Stomach (tissue), 4 donors: ENCODE measurements at regions not wholly inside any gene's neighbourhood (a gene's known extent, or its start where the extent isn't known, plus 50 kb on each side); places are given as distances from the start of the nearest gene placed in this dataset.

Experiments
- EP300 ChIP-seq: sonication (generic); formaldehyde crosslinking; IDR thresholded peaks from one replicate; pipeline ENCODE4 v1.6.1; 2017; ENCODE audit warnings: antibody characterized with exemption
- POLR2A ChIP-seq, 4 donors: fragments of 450-650 bp; IDR thresholded peaks; one replicate each; pipeline ENCODE4 v1.6.1; 2016; ENCODE audit warnings: antibody characterized with exemption in 4 of 4, control low read depth in 2 of 4, mild to moderate bottlenecking in 1 of 4, moderate library complexity in 1 of 4
- POLR2AphosphoS5 ChIP-seq, 3 donors: sonication (generic); formaldehyde crosslinking; IDR thresholded peaks; one replicate each; pipeline ENCODE4 v1.6.1; 2016; ENCODE audit warnings: antibody characterized with exemption in 3 of 3
- TF ChIP-seq, protein P1 (sequence below), 7 experiments: fragments of 450-650 bp in 4 of 7; fragments of 200-600 bp in 3 of 7; sonication (generic) in 3 of 7; IDR thresholded peaks; one replicate each; pipeline ENCODE4 v1.5.1; 2016 to 2019; ENCODE audit warnings: antibody characterized with exemption in 7 of 7, control low read depth in 2 of 7, mild to moderate bottlenecking in 1 of 7

DNA sequence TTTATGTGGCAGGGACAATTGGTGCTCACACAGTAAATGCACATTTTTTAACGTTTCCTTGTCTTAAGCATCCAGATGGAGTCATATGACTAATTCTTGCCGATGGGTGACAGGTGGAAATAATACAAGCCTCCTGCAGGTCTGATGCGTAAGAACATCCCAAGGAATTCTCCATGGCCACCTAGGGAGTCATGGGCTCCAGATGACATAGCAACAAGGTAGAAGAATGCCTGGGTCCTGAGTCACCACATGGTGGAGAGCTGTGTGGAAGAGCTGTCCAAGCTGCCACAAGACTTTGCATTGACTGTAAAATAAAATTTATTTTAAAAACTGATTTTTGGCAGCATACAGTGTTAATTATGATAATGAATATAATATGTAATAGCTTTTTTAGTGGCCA is 77.0 kb upstream of the MAP3K7 start:
- TF ChIP-seq, protein P1, sequence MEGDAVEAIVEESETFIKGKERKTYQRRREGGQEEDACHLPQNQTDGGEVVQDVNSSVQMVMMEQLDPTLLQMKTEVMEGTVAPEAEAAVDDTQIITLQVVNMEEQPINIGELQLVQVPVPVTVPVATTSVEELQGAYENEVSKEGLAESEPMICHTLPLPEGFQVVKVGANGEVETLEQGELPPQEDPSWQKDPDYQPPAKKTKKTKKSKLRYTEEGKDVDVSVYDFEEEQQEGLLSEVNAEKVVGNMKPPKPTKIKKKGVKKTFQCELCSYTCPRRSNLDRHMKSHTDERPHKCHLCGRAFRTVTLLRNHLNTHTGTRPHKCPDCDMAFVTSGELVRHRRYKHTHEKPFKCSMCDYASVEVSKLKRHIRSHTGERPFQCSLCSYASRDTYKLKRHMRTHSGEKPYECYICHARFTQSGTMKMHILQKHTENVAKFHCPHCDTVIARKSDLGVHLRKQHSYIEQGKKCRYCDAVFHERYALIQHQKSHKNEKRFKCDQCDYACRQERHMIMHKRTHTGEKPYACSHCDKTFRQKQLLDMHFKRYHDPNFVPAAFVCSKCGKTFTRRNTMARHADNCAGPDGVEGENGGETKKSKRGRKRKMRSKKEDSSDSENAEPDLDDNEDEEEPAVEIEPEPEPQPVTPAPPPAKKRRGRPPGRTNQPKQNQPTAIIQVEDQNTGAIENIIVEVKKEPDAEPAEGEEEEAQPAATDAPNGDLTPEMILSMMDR (IDR thresholded peaks at IDR 0.05): no peak
- no peak for TF ChIP-seq POLR2A (IDR thresholded peaks at IDR 0.05)
- no peak for TF ChIP-seq EP300
- no peak for TF ChIP-seq POLR2AphosphoS5 (IDR thresholded peaks at IDR 0.05)
